ENCODE measurements at regions not wholly inside any gene's neighbourhood (a gene's known extent, or its start where the extent isn't known, plus 50 kb on each side); places are given as distances from the start of the nearest gene placed in this dataset.

DNA sequence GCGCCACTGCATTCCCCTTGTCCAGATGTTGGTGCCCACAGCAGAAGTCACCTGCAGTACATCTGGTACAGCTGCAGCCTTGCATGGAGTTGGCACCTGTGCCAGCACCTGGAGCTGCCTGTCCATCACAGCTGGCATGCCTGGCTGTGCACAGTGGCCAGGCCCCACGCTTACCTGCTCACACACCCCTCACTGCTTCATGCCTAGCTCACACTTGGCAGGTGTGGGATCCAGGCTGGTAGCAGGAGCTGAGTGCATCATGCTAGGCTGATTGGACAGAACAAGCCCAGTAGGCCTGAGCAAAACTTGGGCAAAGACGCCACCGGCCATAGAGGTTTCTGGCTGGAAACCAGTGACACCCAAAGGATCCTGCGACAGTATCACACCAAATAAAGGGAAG is 402.8 kb downstream of the FOXG1 start:
- TF ChIP-seq, protein P1, sequence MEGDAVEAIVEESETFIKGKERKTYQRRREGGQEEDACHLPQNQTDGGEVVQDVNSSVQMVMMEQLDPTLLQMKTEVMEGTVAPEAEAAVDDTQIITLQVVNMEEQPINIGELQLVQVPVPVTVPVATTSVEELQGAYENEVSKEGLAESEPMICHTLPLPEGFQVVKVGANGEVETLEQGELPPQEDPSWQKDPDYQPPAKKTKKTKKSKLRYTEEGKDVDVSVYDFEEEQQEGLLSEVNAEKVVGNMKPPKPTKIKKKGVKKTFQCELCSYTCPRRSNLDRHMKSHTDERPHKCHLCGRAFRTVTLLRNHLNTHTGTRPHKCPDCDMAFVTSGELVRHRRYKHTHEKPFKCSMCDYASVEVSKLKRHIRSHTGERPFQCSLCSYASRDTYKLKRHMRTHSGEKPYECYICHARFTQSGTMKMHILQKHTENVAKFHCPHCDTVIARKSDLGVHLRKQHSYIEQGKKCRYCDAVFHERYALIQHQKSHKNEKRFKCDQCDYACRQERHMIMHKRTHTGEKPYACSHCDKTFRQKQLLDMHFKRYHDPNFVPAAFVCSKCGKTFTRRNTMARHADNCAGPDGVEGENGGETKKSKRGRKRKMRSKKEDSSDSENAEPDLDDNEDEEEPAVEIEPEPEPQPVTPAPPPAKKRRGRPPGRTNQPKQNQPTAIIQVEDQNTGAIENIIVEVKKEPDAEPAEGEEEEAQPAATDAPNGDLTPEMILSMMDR (tag by site-specific recombination; IDR thresholded peaks at IDR 0.05) = no peak
- TF ChIP-seq ZNF274 (IDR thresholded peaks at IDR 0.05; ENCODE audit: low read length) (no peak), ZNF274 (tag by site-specific recombination; IDR thresholded peaks at IDR 0.05; ENCODE audit: borderline replicate concordance) (no peak), ZNF16 (tag by site-specific recombination; IDR thresholded peaks at IDR 0.05; ENCODE audit: low read depth) (no peak), ZBTB8A (tag by site-specific recombination; IDR thresholded peaks at IDR 0.05) (no peak), ZBTB21 (tag by site-specific recombination; IDR thresholded peaks at IDR 0.05) (no peak), ZNF114 (tag by site-specific recombination; IDR thresholded peaks at IDR 0.05) (no peak)
- TF ChIP-seq, protein P2, sequence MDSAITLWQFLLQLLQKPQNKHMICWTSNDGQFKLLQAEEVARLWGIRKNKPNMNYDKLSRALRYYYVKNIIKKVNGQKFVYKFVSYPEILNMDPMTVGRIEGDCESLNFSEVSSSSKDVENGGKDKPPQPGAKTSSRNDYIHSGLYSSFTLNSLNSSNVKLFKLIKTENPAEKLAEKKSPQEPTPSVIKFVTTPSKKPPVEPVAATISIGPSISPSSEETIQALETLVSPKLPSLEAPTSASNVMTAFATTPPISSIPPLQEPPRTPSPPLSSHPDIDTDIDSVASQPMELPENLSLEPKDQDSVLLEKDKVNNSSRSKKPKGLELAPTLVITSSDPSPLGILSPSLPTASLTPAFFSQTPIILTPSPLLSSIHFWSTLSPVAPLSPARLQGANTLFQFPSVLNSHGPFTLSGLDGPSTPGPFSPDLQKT (IDR thresholded peaks at IDR 0.05; ENCODE audit: borderline replicate concordance, low read depth, low read length) = no peak
- TF ChIP-seq, protein P3, sequence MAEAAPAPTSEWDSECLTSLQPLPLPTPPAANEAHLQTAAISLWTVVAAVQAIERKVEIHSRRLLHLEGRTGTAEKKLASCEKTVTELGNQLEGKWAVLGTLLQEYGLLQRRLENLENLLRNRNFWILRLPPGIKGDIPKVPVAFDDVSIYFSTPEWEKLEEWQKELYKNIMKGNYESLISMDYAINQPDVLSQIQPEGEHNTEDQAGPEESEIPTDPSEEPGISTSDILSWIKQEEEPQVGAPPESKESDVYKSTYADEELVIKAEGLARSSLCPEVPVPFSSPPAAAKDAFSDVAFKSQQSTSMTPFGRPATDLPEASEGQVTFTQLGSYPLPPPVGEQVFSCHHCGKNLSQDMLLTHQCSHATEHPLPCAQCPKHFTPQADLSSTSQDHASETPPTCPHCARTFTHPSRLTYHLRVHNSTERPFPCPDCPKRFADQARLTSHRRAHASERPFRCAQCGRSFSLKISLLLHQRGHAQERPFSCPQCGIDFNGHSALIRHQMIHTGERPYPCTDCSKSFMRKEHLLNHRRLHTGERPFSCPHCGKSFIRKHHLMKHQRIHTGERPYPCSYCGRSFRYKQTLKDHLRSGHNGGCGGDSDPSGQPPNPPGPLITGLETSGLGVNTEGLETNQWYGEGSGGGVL (tag by site-specific recombination; IDR thresholded peaks at IDR 0.05) = no peak
